K562 (cell line): ENCODE measurements at regions not wholly inside any gene's neighbourhood (a gene's known extent, or its start where the extent isn't known, plus 50 kb on each side); places are given as distances from the start of the nearest gene placed in this dataset.

ENCODE experiments used
- ATAC-seq: fragments of 200-7000 bp; cut with Tn5 transposase; 3 replicates; pipeline ENCODE4 v1.9.1; 2020; ENCODE audit warnings: moderate library complexity
- BruUV-seq: library from RNA; stranded (reverse); fragments of 400-500 nt; replicated peaks from 2 replicates; lab custom pipeline; 2021; lab: Mats Ljungman, UMichigan
- CTCF ChIA-PET: fragments of 300-600 bp; formaldehyde crosslinking; extraction: SDS; loops from one replicate; lab custom pipeline; 2021; ENCODE audit warnings: low intra/inter-chr PET ratio; lab: Yijun Ruan, JAX
- POLR2A ChIA-PET: fragments of 300-600, 350-650 bp; sonication (Branson Sonifier 250); formaldehyde crosslinking; extraction: SDS; loops from one replicate; lab custom pipeline; 2021; ENCODE audit warnings: antibody characterized with exemption, inconsistent platforms; lab: Yijun Ruan, JAX
- DNase-seq, 4 experiments: peaks; one replicate each; pipeline versions ENCODE4 v3.0.0 to v3.0.0-alpha.2; 2011 to 2018; ENCODE audit warnings: low spot score in 3 of 4, mixed read lengths in 3 of 4; ENCODE audit errors: extremely low read depth in 1 of 4
- FAIRE-seq: peaks from 2 replicates; lab custom pipeline; 2011; peaks lifted over from hg19 to GRCh38; lab: Jason Lieb, UNC
- H2AFZ ChIP-seq: 2 replicates; pipeline ENCODE4 v1.6.0; 2011; ENCODE audit warnings: low read depth, low read length, control low read depth, inconsistent platforms
- H3K27ac ChIP-seq: fragments of 200-600 bp; 3 replicates; pipeline ENCODE4 v1.8.0; 2011; ENCODE audit warnings: low read depth, mild to moderate bottlenecking, control low read depth, inconsistent platforms, low read length, moderate library complexity, mixed read lengths; ENCODE audit errors: extremely low read depth
- H3K27me3 ChIP-seq, 2 experiments: fragments of 300-600 bp in 1 of 2; 2 replicates in 1 of 2; 3 replicates in 1 of 2; pipeline versions ENCODE4 v1.6.0 to v1.8.0; 2011; ENCODE audit warnings: inconsistent platforms in 2 of 2, low read length in 2 of 2, mild to moderate bottlenecking in 1 of 2, mixed read lengths in 1 of 2, moderate library complexity in 1 of 2; ENCODE audit not compliant: control insufficient read depth in 2 of 2, insufficient read depth in 2 of 2
- H3K36me3 ChIP-seq: fragments of 300-600 bp; 3 replicates; pipeline ENCODE4 v1.8.0; 2011; ENCODE audit warnings: mild to moderate bottlenecking, low read length, inconsistent platforms; ENCODE audit not compliant: control insufficient read depth, insufficient read depth
- H3K4me1 ChIP-seq, 2 experiments: fragments of 200-600 bp in 1 of 2; replicated peaks in 1 of 2; 2 replicates in 1 of 2; 3 replicates in 1 of 2; pipeline versions ENCODE4 v1.5.1 to v1.8.0; 2011; ENCODE audit warnings: inconsistent platforms in 2 of 2, low read length in 2 of 2, mild to moderate bottlenecking in 1 of 2, mixed read lengths in 1 of 2, moderate library complexity in 1 of 2; ENCODE audit not compliant: control insufficient read depth in 2 of 2, insufficient read depth in 2 of 2
- H3K4me2 ChIP-seq: 2 replicates; pipeline ENCODE4 v1.6.1; 2011; ENCODE audit warnings: low read length, control low read depth, inconsistent platforms, mixed read lengths; ENCODE audit not compliant: insufficient read depth
- H3K4me3 ChIP-seq: fragments of 200-600 bp; sonication (generic), shearing (Covaris generic); 2 replicates; pipeline ENCODE4 v1.5.1; 2016; ENCODE audit warnings: control low read depth, inconsistent platforms
- H3K79me2 ChIP-seq: fragments of 200-600 bp; 3 replicates; pipeline ENCODE4 v1.8.0; 2011; ENCODE audit warnings: low read length, inconsistent platforms; ENCODE audit not compliant: control insufficient read depth, insufficient read depth
- H3K9ac ChIP-seq, 2 experiments: 2 replicates each; pipeline versions ENCODE4 v1.6.0 to v1.6.1; 2011; ENCODE audit warnings: low read depth in 2 of 2, low read length in 2 of 2, control low read depth in 1 of 2, inconsistent platforms in 1 of 2, mild to moderate bottlenecking in 1 of 2, mixed read lengths in 1 of 2; ENCODE audit not compliant: insufficient read depth in 1 of 2
- H3K9me1 ChIP-seq: one replicate; pipeline ENCODE4 v1.6.0; 2011; ENCODE audit warnings: inconsistent platforms, mild to moderate bottlenecking, low read length, moderate library complexity; ENCODE audit not compliant: control insufficient read depth, insufficient read depth
- H3K9me3 ChIP-seq: replicated peaks from 2 replicates; pipeline ENCODE4 v1.5.1; 2011; ENCODE audit warnings: low read depth, low read length, inconsistent platforms; ENCODE audit not compliant: control insufficient read depth, insufficient read depth
- H4K20me1 ChIP-seq: replicated peaks from 2 replicates; pipeline ENCODE4 v1.6.1; 2011; ENCODE audit warnings: low read length, inconsistent platforms, mixed read lengths; ENCODE audit not compliant: control insufficient read depth, insufficient read depth
- CREB5 ChIP-seq: fragments of 250-450 bp; sonication (Bioruptor Pico); IDR thresholded peaks from 2 replicates; pipeline ENCODE4 v1.5.0; 2020; ENCODE audit warnings: mild to moderate bottlenecking
- DDX20 ChIP-seq: fragments of 450-650 bp; IDR thresholded peaks from 2 replicates; pipeline ENCODE4 v1.6.1; 2016; ENCODE audit warnings: missing genetic modification characterization, low read depth, mild to moderate bottlenecking, missing compliant biosample characterization, moderate library complexity
- KDM1A ChIP-seq, 2 experiments: fragments of 450-650 bp; IDR thresholded peaks; 2 replicates each; pipeline ENCODE4 v1.6.1; 2016; ENCODE audit warnings: mild to moderate bottlenecking in 2 of 2
- PTRF ChIP-seq: fragments of 450-650 bp; IDR thresholded peaks from 2 replicates; pipeline ENCODE4 v1.6.1; 2016; ENCODE audit warnings: mild to moderate bottlenecking, missing genetic modification characterization, missing compliant biosample characterization
- PTTG1 ChIP-seq: fragments of 450-650 bp; IDR thresholded peaks from 2 replicates; pipeline ENCODE4 v1.6.1; 2016; ENCODE audit warnings: low read depth, mild to moderate bottlenecking, missing genetic modification characterization, missing compliant biosample characterization
- SMARCE1 ChIP-seq: fragments of 450-650 bp; IDR thresholded peaks from 2 replicates; pipeline ENCODE4 v1.7.1; 2016; ENCODE audit warnings: mild to moderate bottlenecking
- TAF7 ChIP-seq: fragments of 450-650 bp; IDR thresholded peaks from 2 replicates; pipeline ENCODE4 v1.6.1; 2016; ENCODE audit warnings: missing genetic modification characterization, missing compliant biosample characterization
- YBX1 ChIP-seq: fragments of 450-650 bp; IDR thresholded peaks from 2 replicates; pipeline ENCODE4 v1.7.1; 2016; ENCODE audit warnings: mild to moderate bottlenecking
- ZNF239 ChIP-seq: fragments of 250-450 bp; sonication (Bioruptor Pico); IDR thresholded peaks from 2 replicates; pipeline ENCODE4 v1.4.0; 2020; ENCODE audit warnings: mild to moderate bottlenecking
- ZNF584 ChIP-seq: fragments of 200-800 bp; sonication (Bioruptor generic); IDR thresholded peaks from 2 replicates; pipeline ENCODE4 v1.6.1; 2016; ENCODE audit warnings: low read depth, mild to moderate bottlenecking, missing genetic modification characterization, missing compliant biosample characterization
- ZNF592 ChIP-seq: fragments of 450-650 bp; IDR thresholded peaks from 2 replicates; pipeline ENCODE4 v1.6.1; 2017; ENCODE audit warnings: antibody characterized with exemption, mild to moderate bottlenecking
- WGBS: fragments of 100-300 bp; shearing (Covaris generic); methylation state at CpG from one replicate; pipeline ENCODE4 v1.1.6; 2016; ENCODE audit warnings: low coverage, mixed read lengths; ENCODE audit not compliant: insufficient coverage; ENCODE audit errors: missing lambda C conversion rate; 5-methylcytosine and 5-hydroxymethylcytosine counted together
- in situ Hi-C: fragments of 300-500 bp; cut with MboI; formaldehyde crosslinking; loops from 4 replicates; pipeline ENCODE4 v1.15.0; 2018; ENCODE audit warnings: inconsistent platforms, mixed read lengths
- intact Hi-C: fragments of 100-400 bp; cut with micrococcal nuclease; formaldehyde crosslinking; loops from 2 replicates; pipeline ENCODE4 v1.14.2; 2022
- TF ChIP-seq, protein P1 (sequence below): IDR thresholded peaks from 2 replicates; pipeline ENCODE4 v1.6.1; 2011; ENCODE audit not compliant: insufficient read length; ENCODE audit errors: extremely low read depth
- TF ChIP-seq, protein P2 (sequence below): fragments of 250-450 bp; sonication (Bioruptor Pico); IDR thresholded peaks from 2 replicates; pipeline ENCODE4 v1.4.0; 2020; ENCODE audit warnings: mild to moderate bottlenecking
- TF ChIP-seq, protein P3 (sequence below): fragments of 450-650 bp; IDR thresholded peaks from 2 replicates; pipeline ENCODE4 v1.6.1; 2016; ENCODE audit warnings: antibody characterized with exemption

GRCh38 chr1:185540295-185540694, 193.9 kb upstream of the HMCN1 start:
- Histone ChIP-seq H3K4me2 (no peak overlapping the region), H2AFZ (no peak overlapping the region), H3K79me2 (no peaks in the 10 kb centered on the region), H3K27ac (no peak overlapping the region), H3K9me1 (no peaks in the 10 kb centered on the region), H3K9ac (no peak overlapping the region), H3K4me3 (no peak overlapping the region), H3K27me3 (no peaks in the 10 kb centered on the region), H4K20me1 (no peaks in the 10 kb centered on the region), H3K36me3 (no peaks in the 10 kb centered on the region), H3K4me1 (no peaks in the 10 kb centered on the region; a peak in 1 of 5 replicates), H3K9me3 (no peaks in the 10 kb centered on the region)
- no peak for FAIRE-seq
- in situ Hi-C loops: no loop called here
- ATAC-seq: no peak
- 24% methylated on average over 5 of the region's 5 CpGs for WGBS
- ChIA-PET CTCF (no interaction called here), POLR2A (no interaction called here)
- intact Hi-C loops: loop anchor here (5.0 kb wide), 1 partner anchor 223 kb away; the partner anchor contains the start of gene IVNS1ABP
- no peak for DNase-seq
- BruUV-seq: no TSS peak
- TF ChIP-seq SMARCE1 (no peak), CREB5 (no peak), PTRF (0 out of 2 replicates have a peak, but pooled peaks have one; percentile 33), TAF7 (tag) (no peak), ZNF592 (0 out of 2 replicates have a peak, but pooled peaks have one; percentile 25), PTTG1 (peak; percentile 49; the same call in 1 of the 2 replicates), DDX20 (tag) (0 out of 2 replicates have a peak, but pooled peaks have one; percentile 44), ZNF239 (CRISPR knock-in tag) (no peak), ZNF584 (CRISPR knock-in tag) (no peak), YBX1 (no peak), KDM1A (IDR thresholded peaks at IDR 0.05) (no peak)
- TF ChIP-seq, protein P1, sequence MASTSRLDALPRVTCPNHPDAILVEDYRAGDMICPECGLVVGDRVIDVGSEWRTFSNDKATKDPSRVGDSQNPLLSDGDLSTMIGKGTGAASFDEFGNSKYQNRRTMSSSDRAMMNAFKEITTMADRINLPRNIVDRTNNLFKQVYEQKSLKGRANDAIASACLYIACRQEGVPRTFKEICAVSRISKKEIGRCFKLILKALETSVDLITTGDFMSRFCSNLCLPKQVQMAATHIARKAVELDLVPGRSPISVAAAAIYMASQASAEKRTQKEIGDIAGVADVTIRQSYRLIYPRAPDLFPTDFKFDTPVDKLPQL: no peak
- TF ChIP-seq, protein P2, sequence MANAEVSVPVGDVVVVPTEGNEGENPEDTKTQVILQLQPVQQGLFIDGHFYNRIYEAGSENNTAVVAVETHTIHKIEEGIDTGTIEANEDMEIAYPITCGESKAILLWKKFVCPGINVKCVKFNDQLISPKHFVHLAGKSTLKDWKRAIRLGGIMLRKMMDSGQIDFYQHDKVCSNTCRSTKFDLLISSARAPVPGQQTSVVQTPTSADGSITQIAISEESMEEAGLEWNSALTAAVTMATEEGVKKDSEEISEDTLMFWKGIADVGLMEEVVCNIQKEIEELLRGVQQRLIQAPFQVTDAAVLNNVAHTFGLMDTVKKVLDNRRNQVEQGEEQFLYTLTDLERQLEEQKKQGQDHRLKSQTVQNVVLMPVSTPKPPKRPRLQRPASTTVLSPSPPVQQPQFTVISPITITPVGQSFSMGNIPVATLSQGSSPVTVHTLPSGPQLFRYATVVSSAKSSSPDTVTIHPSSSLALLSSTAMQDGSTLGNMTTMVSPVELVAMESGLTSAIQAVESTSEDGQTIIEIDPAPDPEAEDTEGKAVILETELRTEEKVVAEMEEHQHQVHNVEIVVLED: no peak
- TF ChIP-seq, protein P3, sequence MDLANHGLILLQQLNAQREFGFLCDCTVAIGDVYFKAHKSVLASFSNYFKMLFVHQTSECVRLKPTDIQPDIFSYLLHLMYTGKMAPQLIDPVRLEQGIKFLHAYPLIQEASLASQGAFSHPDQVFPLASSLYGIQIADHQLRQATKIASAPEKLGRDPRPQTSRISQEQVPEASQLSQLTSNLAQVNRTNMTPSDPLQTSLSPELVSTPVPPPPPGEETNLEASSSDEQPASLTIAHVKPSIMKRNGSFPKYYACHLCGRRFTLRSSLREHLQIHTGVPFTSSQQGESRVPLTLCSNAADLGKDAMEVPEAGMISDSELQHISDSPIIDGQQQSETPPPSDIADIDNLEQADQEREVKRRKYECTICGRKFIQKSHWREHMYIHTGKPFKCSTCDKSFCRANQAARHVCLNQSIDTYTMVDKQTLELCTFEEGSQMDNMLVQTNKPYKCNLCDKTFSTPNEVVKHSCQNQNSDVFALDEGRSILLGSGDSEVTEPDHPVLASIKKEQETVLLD: no peak
